GM12878 (cell line): ENCODE measurements at regions not wholly inside any gene's neighbourhood (a gene's known extent, or its start where the extent isn't known, plus 50 kb on each side); places are given as distances from the start of the nearest gene placed in this dataset.

Source experiments
- ATAC-seq: fragments of 200-7000 bp; cut with Tn5 transposase; 3 replicates; pipeline ENCODE4 v1.9.1; 2020; ENCODE audit warnings: mild to moderate bottlenecking, moderate library complexity
- BruUV-seq: library from RNA; stranded (reverse); fragments of 400-500 nt; replicated peaks from 2 replicates; lab custom pipeline; 2021; lab: Mats Ljungman, UMichigan
- CTCF ChIA-PET: fragments of 300-600 bp; sonication (Branson Sonifier 250); formaldehyde crosslinking; extraction: SDS; loops from one replicate; lab custom pipeline; 2021; ENCODE audit warnings: inconsistent platforms; lab: Yijun Ruan, JAX
- POLR2A ChIA-PET: fragments of 350-600 bp; formaldehyde crosslinking; extraction: SDS; loops from one replicate; lab custom pipeline; 2021; ENCODE audit warnings: inconsistent platforms; lab: Charles Lee
- RAD21 ChIA-PET: fragments of 300-600 bp; sonication (Branson Sonifier 250); formaldehyde crosslinking; loops from one replicate; lab custom pipeline; 2023; ENCODE audit warnings: antibody characterized with exemption; ENCODE audit not compliant: unreplicated experiment; lab: Charles Lee
- SMC1A ChIA-PET: fragments of 300-600 bp; sonication (Branson Sonifier 250); formaldehyde crosslinking; loops from one replicate; lab custom pipeline; 2023; ENCODE audit not compliant: unreplicated experiment, uncharacterized antibody; lab: Charles Lee
- DNase-seq: peaks from one replicate; pipeline ENCODE4 v3.0.0-alpha.2; 2011; ENCODE audit warnings: low read depth, low spot score
- FAIRE-seq: peaks from 3 replicates; lab custom pipeline; 2011; peaks lifted over from hg19 to GRCh38; lab: Jason Lieb, UNC
- H2AFZ ChIP-seq: 2 replicates; pipeline ENCODE4 v1.6.0; 2011; ENCODE audit warnings: low read depth, low read length, control low read depth; ENCODE audit not compliant: control insufficient read depth
- H3K27ac ChIP-seq: 2 replicates; pipeline ENCODE4 v1.5.1; 2011; ENCODE audit warnings: control low read depth; ENCODE audit not compliant: control insufficient read depth, insufficient read depth
- H3K27me3 ChIP-seq, 2 experiments: replicated peaks in 1 of 2; 2 replicates each; pipeline versions ENCODE4 v1.6.0 to v1.6.1; 2011; ENCODE audit warnings: low read length in 1 of 2; ENCODE audit not compliant: control insufficient read depth in 2 of 2, insufficient read depth in 2 of 2
- H3K36me3 ChIP-seq, 2 experiments: 2 replicates each; pipeline ENCODE4 v1.5.1; 2011; ENCODE audit warnings: low read length in 1 of 2; ENCODE audit not compliant: control insufficient read depth in 2 of 2, insufficient read depth in 2 of 2
- H3K4me1 ChIP-seq: 2 replicates; pipeline ENCODE4 v1.6.1; 2011; ENCODE audit warnings: mild to moderate bottlenecking, low read length, moderate library complexity, mixed read lengths; ENCODE audit not compliant: control insufficient read depth, insufficient read depth
- H3K4me2 ChIP-seq: 2 replicates; pipeline ENCODE4 v1.6.0; 2011; ENCODE audit warnings: control low read depth; ENCODE audit not compliant: control insufficient read depth, insufficient read depth
- H3K4me3 ChIP-seq: fragments of 200-600 bp; sonication (generic); 2 replicates; pipeline ENCODE4 v1.5.1; 2016
- H3K79me2 ChIP-seq: 2 replicates; pipeline ENCODE4 v1.6.0; 2011; ENCODE audit warnings: low read length; ENCODE audit not compliant: control insufficient read depth, insufficient read depth
- H3K9ac ChIP-seq: 2 replicates; pipeline ENCODE4 v1.8.0; 2011; ENCODE audit warnings: low read length, control low read depth, mixed read lengths; ENCODE audit not compliant: control insufficient read depth, insufficient read depth
- H3K9me3 ChIP-seq: replicated peaks from 3 replicates; pipeline ENCODE4 v1.5.1; 2011; ENCODE audit warnings: mild to moderate bottlenecking, low read length; ENCODE audit not compliant: control insufficient read depth, insufficient read depth
- H4K20me1 ChIP-seq: 2 replicates; pipeline ENCODE4 v1.6.0; 2011; ENCODE audit not compliant: control insufficient read depth, insufficient read depth
- BCL11A ChIP-seq: IDR thresholded peaks from 2 replicates; pipeline ENCODE4 v1.6.1; 2011; ENCODE audit warnings: low read depth, low read length
- GABPA ChIP-seq: IDR thresholded peaks from 2 replicates; pipeline ENCODE4 v1.6.1; 2014; ENCODE audit warnings: antibody characterized with exemption, low read depth, mild to moderate bottlenecking, inconsistent platforms
- IKZF2 ChIP-seq, 2 experiments: fragments of 450-650 bp; IDR thresholded peaks; 2 replicates each; pipeline ENCODE4 v1.6.1; 2017; ENCODE audit warnings: mild to moderate bottlenecking in 2 of 2, moderate library complexity in 2 of 2
- NFXL1 ChIP-seq: fragments of 450-650 bp; IDR thresholded peaks from 2 replicates; pipeline ENCODE4 v1.6.1; 2017; ENCODE audit warnings: antibody characterized with exemption, mild to moderate bottlenecking, borderline replicate concordance
- NR2F1 ChIP-seq: fragments of 450-650 bp; conservative IDR thresholded peaks from 2 replicates; pipeline ENCODE4 v1.6.1; 2017; ENCODE audit warnings: mild to moderate bottlenecking
- PAX8 ChIP-seq: fragments of 450-650 bp; IDR thresholded peaks from 2 replicates; pipeline ENCODE4 v1.6.1; 2017; ENCODE audit warnings: mild to moderate bottlenecking, moderate library complexity
- RFX5 ChIP-seq: IDR thresholded peaks from 2 replicates; pipeline ENCODE4 v1.6.1; 2011; ENCODE audit warnings: low read depth, low read length, improper control_type of control experiment
- SMC3 ChIP-seq: IDR thresholded peaks from 2 replicates; pipeline ENCODE4 v1.6.1; 2011; ENCODE audit warnings: low read length, improper control_type of control experiment, borderline replicate concordance
- SPI1 ChIP-seq: IDR thresholded peaks from 2 replicates; pipeline ENCODE4 v1.6.1; 2011; ENCODE audit warnings: low read depth, mild to moderate bottlenecking, low read length, moderate library complexity, borderline replicate concordance; ENCODE audit not compliant: insufficient read depth
- ZNF384 ChIP-seq: IDR thresholded peaks from 2 replicates; pipeline ENCODE4 v1.6.1; 2012; ENCODE audit warnings: low read depth, mild to moderate bottlenecking, low read length, improper control_type of control experiment, borderline replicate concordance
- WGBS: methylation state at CpG from one replicate; pipeline ENCODE4 v1.1.6; 2016; ENCODE audit warnings: low lambda C conversion rate; ENCODE audit not compliant: insufficient replicate concordance, insufficient coverage; ENCODE audit errors: missing lambda C conversion rate; 5-methylcytosine and 5-hydroxymethylcytosine counted together
- in situ Hi-C: fragments of 300-500 bp; cut with MboI; formaldehyde crosslinking; loops from 9 replicates; pipeline ENCODE4 v1.14.3; 2018; ENCODE audit warnings: mixed read lengths
- intact Hi-C: fragments of 100-400 bp; cut with micrococcal nuclease; formaldehyde crosslinking; loops from one replicate; pipeline ENCODE4 v1.14.2; 2022; ENCODE audit not compliant: unreplicated experiment
- TF ChIP-seq, protein P1 (sequence below): fragments of 150-350 bp; IDR thresholded peaks from 2 replicates; pipeline ENCODE4 v1.6.1; 2016; ENCODE audit warnings: low read depth, low read length
- TF ChIP-seq, protein P2 (sequence below): fragments of 450-650 bp; conservative IDR thresholded peaks from 2 replicates; pipeline ENCODE4 v1.6.1; 2017; ENCODE audit warnings: mild to moderate bottlenecking, moderate library complexity

DNA sequence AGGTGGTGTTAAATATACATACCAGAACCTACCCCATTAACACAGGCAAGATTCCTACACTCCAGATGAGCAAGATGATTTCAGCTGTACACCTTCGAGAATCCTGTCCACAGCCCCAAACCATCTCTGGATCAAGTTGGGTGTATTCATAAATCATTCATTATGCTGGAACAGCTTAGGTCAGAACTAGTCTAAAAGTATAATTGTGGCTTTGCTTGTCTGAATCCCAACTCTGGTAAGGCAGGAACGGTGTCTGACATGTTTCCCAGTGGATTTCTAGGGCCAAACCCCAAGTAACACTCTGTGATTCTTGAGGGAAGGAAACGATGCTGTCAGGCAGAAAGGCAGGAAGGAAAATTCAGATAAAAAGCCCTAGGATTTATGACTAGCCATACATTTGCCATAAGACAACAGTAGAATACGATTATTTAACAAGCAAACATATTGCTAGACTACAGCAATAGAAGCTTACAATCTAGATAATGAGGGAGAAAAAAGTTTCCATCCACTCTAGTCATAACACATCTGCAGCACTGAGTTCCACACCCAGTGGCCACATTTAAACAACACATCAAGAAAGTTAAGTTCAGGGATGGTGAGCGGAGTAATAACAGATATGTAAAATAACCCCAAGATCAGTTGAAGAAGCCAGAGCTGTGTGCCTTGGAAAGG is 444.8 kb downstream of the RND3 start (continued):
- TF ChIP-seq, protein P1, sequence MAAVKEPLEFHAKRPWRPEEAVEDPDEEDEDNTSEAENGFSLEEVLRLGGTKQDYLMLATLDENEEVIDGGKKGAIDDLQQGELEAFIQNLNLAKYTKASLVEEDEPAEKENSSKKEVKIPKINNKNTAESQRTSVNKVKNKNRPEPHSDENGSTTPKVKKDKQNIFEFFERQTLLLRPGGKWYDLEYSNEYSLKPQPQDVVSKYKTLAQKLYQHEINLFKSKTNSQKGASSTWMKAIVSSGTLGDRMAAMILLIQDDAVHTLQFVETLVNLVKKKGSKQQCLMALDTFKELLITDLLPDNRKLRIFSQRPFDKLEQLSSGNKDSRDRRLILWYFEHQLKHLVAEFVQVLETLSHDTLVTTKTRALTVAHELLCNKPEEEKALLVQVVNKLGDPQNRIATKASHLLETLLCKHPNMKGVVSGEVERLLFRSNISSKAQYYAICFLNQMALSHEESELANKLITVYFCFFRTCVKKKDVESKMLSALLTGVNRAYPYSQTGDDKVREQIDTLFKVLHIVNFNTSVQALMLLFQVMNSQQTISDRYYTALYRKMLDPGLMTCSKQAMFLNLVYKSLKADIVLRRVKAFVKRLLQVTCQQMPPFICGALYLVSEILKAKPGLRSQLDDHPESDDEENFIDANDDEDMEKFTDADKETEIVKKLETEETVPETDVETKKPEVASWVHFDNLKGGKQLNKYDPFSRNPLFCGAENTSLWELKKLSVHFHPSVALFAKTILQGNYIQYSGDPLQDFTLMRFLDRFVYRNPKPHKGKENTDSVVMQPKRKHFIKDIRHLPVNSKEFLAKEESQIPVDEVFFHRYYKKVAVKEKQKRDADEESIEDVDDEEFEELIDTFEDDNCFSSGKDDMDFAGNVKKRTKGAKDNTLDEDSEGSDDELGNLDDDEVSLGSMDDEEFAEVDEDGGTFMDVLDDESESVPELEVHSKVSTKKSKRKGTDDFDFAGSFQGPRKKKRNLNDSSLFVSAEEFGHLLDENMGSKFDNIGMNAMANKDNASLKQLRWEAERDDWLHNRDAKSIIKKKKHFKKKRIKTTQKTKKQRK: no peak
- TF ChIP-seq NR2F1: no peak
- TF ChIP-seq, all 136 proteins: peak for 0

DNA sequence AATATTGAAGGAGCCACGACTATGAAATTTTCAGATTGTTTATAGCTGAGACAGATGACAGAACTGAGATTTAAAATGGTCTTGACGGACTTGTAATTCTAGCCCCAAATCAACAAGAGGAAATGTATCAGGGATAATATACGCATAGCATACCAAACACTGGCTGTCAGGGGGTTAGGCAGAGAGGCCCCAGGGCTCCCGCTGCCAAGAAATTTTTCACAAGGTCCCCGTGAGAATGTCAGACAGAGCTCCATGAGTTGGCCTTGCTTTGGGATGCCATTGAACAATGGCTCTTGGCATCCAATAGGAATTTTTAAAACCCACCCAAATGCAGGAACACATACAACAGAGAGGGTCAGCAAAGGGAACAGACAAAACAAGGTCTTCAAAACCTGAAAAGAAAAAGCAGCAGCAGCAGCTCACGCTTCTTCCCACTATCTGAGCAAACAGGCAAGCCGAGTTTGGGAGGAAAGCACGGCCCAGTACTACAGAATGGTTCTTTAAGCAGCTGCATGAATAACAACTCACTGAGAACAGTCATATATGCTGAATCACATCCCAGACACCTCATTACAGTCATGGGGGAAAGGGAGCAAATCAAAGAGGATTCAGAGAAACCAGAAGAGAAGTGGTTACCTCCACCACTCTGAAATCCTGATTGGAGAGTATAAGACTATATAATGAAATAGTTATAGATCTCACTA is 445.6 kb downstream of the RND3 start:
- H3K4me1 ChIP-seq: no peaks in the 10 kb centered on the region
- SMC1A ChIA-PET: no interaction called here
- POLR2A ChIA-PET: no interaction called here
- DNase-seq: no peak
- no peak overlapping the region for H3K27ac ChIP-seq
- TF ChIP-seq RFX5: no peak
- TF ChIP-seq NFXL1: no peak
- no peak for TF ChIP-seq SPI1
- TF ChIP-seq IKZF2 (IDR thresholded peaks at IDR 0.05): no peak
- TF ChIP-seq, protein P2, sequence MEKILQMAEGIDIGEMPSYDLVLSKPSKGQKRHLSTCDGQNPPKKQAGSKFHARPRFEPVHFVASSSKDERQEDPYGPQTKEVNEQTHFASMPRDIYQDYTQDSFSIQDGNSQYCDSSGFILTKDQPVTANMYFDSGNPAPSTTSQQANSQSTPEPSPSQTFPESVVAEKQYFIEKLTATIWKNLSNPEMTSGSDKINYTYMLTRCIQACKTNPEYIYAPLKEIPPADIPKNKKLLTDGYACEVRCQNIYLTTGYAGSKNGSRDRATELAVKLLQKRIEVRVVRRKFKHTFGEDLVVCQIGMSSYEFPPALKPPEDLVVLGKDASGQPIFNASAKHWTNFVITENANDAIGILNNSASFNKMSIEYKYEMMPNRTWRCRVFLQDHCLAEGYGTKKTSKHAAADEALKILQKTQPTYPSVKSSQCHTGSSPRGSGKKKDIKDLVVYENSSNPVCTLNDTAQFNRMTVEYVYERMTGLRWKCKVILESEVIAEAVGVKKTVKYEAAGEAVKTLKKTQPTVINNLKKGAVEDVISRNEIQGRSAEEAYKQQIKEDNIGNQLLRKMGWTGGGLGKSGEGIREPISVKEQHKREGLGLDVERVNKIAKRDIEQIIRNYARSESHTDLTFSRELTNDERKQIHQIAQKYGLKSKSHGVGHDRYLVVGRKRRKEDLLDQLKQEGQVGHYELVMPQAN: no peak
- TF ChIP-seq ZNF384: no peak
- TF ChIP-seq PAX8: no peak
- no peak for TF ChIP-seq SMC3
- no peak for TF ChIP-seq GABPA
- TF ChIP-seq BCL11A: no peak
- H3K9me3 ChIP-seq: no peaks in the 10 kb centered on the region
- no peaks in the 10 kb centered on the region for H3K79me2 ChIP-seq
- no TSS peak for BruUV-seq
- RAD21 ChIA-PET: no interaction called here
- no peaks in the 10 kb centered on the region for H4K20me1 ChIP-seq
- WGBS: 8% methylated on average over 8 of the region's 8 CpGs
- H3K4me3 ChIP-seq: no peak overlapping the region
- CTCF ChIA-PET: no interaction called here
- ATAC-seq: no peak
- H2AFZ ChIP-seq: no peak overlapping the region
- in situ Hi-C loops (no loop called here), intact Hi-C loops (no loop called here)
- no peak overlapping the region for H3K9ac ChIP-seq
- no peaks in the 10 kb centered on the region for H3K36me3 ChIP-seq
- no peaks in the 10 kb centered on the region for H3K27me3 ChIP-seq
- FAIRE-seq: no peak
- H3K4me2 ChIP-seq: no peak overlapping the region
